ENCODE measurements at regions not wholly inside any gene's neighbourhood (a gene's known extent, or its start where the extent isn't known, plus 50 kb on each side); places are given as distances from the start of the nearest gene placed in this dataset.

- no peak overlapping the region for H2AFZ ChIP-seq (ENCODE audit: low read length)
- peaks cover 12% of the 10 kb centered on the region; the same call in 1 of the 2 replicates for H3K4me1 ChIP-seq (ENCODE audit: low read length)
- no peaks in the 10 kb centered on the region for H4K20me1 ChIP-seq (ENCODE audit: insufficient read depth, low read length)
- H3K9me3 ChIP-seq (replicated peaks; ENCODE audit: insufficient read depth, low read length), result no peaks in the 10 kb centered on the region
- no peak overlapping the region for H3K9ac ChIP-seq (ENCODE audit: low read length)
- H3K36me3 ChIP-seq (replicated peaks; ENCODE audit: insufficient read depth, low read length), result no peaks in the 10 kb centered on the region
- no peak overlapping the region for H3K4me3 ChIP-seq (ENCODE audit: low read length)
- DNase-seq, result peak; percentile 45
- H3F3A ChIP-seq (ENCODE audit: insufficient read depth, low read length), result no peaks in the 10 kb centered on the region
- TF ChIP-seq CTCF (IDR thresholded peaks at IDR 0.05; ENCODE audit: low read length) (no peak), EZH2phosphoT487 (IDR thresholded peaks at IDR 0.05; ENCODE audit: low read length) (no peak), EZH2 (optimal IDR thresholded peaks at IDR 0.05; ENCODE audit: low read depth, low read length) (no peak)
- no peaks in the 10 kb centered on the region for H3K9me2 ChIP-seq (replicated peaks; ENCODE audit: insufficient read depth, low read length)
- 0 out of 2 replicates have a peak overlapping the region, but pooled peaks have one; percentile 3 for H3K4me2 ChIP-seq (ENCODE audit: low read depth, low read length)
- no peaks in the 10 kb centered on the region for H3K79me2 ChIP-seq (ENCODE audit: low read length)
- no peaks in the 10 kb centered on the region for H3K27me3 ChIP-seq (replicated peaks; ENCODE audit: insufficient read depth, low read length)
- peak overlapping the region; percentile 13; the same call in 1 of the 2 replicates for H3K27ac ChIP-seq (ENCODE audit: low read length)
These were observed 667.5 kb downstream of the GRXCR1 start for GRCh38 chr4:43560047-43560446.

- no peak overlapping the region for H2AFZ ChIP-seq (ENCODE audit: low read length)
- no peak overlapping the region for H3K4me2 ChIP-seq (ENCODE audit: low read depth, low read length)
- no peaks in the 10 kb centered on the region for H3K27me3 ChIP-seq (replicated peaks; ENCODE audit: insufficient read depth, low read length)
- no peaks in the 10 kb centered on the region for H4K20me1 ChIP-seq (ENCODE audit: insufficient read depth, low read length)
- H3K9me2 ChIP-seq (replicated peaks; ENCODE audit: insufficient read depth, low read length), result no peaks in the 10 kb centered on the region
- H3K9me3 ChIP-seq (replicated peaks; ENCODE audit: insufficient read depth, low read length), result no peaks in the 10 kb centered on the region
- no peaks in the 10 kb centered on the region for H3F3A ChIP-seq (ENCODE audit: insufficient read depth, low read length)
- TF ChIP-seq EZH2phosphoT487 (IDR thresholded peaks at IDR 0.05; ENCODE audit: low read length) (no peak), EZH2 (optimal IDR thresholded peaks at IDR 0.05; ENCODE audit: low read depth, low read length) (no peak), CTCF (IDR thresholded peaks at IDR 0.05; ENCODE audit: low read length) (no peak)
- H3K4me3 ChIP-seq (ENCODE audit: low read length), result no peak overlapping the region
- peak; percentile 44 for DNase-seq
- H3K9ac ChIP-seq (ENCODE audit: low read length), result no peak overlapping the region
- H3K36me3 ChIP-seq (replicated peaks; ENCODE audit: insufficient read depth, low read length), result no peaks in the 10 kb centered on the region
- peaks cover 8% of the 10 kb centered on the region; the same call in 1 of the 2 replicates for H3K4me1 ChIP-seq (ENCODE audit: low read length)
- no peaks in the 10 kb centered on the region for H3K79me2 ChIP-seq (ENCODE audit: low read length)
- no peak overlapping the region for H3K27ac ChIP-seq (ENCODE audit: low read length)
These were observed 671.6 kb downstream of the GRXCR1 start for GRCh38 chr4:43564107-43564506.

GRCh38 chr4:43564591-43564990 lies 672.1 kb downstream of the GRXCR1 start:
- no peak overlapping the region for H3K9ac ChIP-seq (ENCODE audit: low read length)
- no peaks in the 10 kb centered on the region for H3K79me2 ChIP-seq (ENCODE audit: low read length)
- H3K9me3 ChIP-seq (replicated peaks; ENCODE audit: insufficient read depth, low read length), result no peaks in the 10 kb centered on the region

More at GRCh38 chr4:43564591-43564990, 672.1 kb downstream of the GRXCR1 start:
- H3K27ac ChIP-seq (ENCODE audit: low read length), result no peak overlapping the region
- DNase-seq, result no peak
- no peaks in the 10 kb centered on the region for H4K20me1 ChIP-seq (ENCODE audit: insufficient read depth, low read length)
- H2AFZ ChIP-seq (ENCODE audit: low read length), result no peak overlapping the region
- H3K4me3 ChIP-seq (ENCODE audit: low read length), result no peak overlapping the region
- H3K36me3 ChIP-seq (replicated peaks; ENCODE audit: insufficient read depth, low read length), result no peaks in the 10 kb centered on the region
- H3K9me2 ChIP-seq (replicated peaks; ENCODE audit: insufficient read depth, low read length), result no peaks in the 10 kb centered on the region
- H3K4me1 ChIP-seq (ENCODE audit: low read length), result peaks cover 8% of the 10 kb centered on the region; the same call in 1 of the 2 replicates
- H3K27me3 ChIP-seq (replicated peaks; ENCODE audit: insufficient read depth, low read length), result no peaks in the 10 kb centered on the region
- no peak overlapping the region for H3K4me2 ChIP-seq (ENCODE audit: low read depth, low read length)
- H3F3A ChIP-seq (ENCODE audit: insufficient read depth, low read length), result no peaks in the 10 kb centered on the region
- TF ChIP-seq CTCF (IDR thresholded peaks at IDR 0.05; ENCODE audit: low read length) (no peak), EZH2phosphoT487 (IDR thresholded peaks at IDR 0.05; ENCODE audit: low read length) (no peak), EZH2 (optimal IDR thresholded peaks at IDR 0.05; ENCODE audit: low read depth, low read length) (no peak)

Measured in MM.1S (cell line).